ENCODE measurements at regions not wholly inside any gene's neighbourhood (a gene's known extent, or its start where the extent isn't known, plus 50 kb on each side); places are given as distances from the start of the nearest gene placed in this dataset.

DNA sequence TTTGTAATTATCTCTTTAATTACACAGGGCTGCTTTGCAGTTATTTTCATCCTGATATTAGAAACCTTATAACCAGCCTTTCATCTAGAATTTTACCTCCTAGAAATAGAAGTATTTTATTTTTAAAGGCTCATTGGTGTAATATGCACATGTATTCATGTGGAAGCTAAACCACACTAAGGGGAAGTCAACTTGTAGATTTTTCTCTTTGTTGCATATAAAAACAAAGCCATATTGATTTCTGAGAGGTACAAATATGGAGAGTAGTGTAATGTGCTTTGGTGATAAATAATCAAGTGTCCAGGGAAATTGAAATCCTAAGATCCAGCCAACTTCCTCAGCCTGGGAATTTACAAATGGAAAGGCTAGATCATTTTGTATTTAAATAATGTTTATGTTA is 301.2 kb downstream of the LRATD1 start:
- H3K9me3 ChIP-seq (ENCODE audit: control insufficient read depth in 2 of 2, low read length in 2 of 2): no peaks in the 10 kb centered on the region
- H3K36me3 ChIP-seq (ENCODE audit: control insufficient read depth in 2 of 2, insufficient read depth in 2 of 2, low read length in 2 of 2): no peaks in the 10 kb centered on the region
- no peaks in the 10 kb centered on the region for H3K4me1 ChIP-seq (ENCODE audit: control insufficient read depth, insufficient read depth, low read length)
- H3K27ac ChIP-seq (ENCODE audit: low read length): no peak overlapping the region
- H3K27me3 ChIP-seq (ENCODE audit: control insufficient read depth in 1 of 2, insufficient read depth in 2 of 2, low read length in 2 of 2): no peaks in the 10 kb centered on the region
- H3K9ac ChIP-seq (ENCODE audit: low read length in 2 of 2): no peak overlapping the region
- H3K4me3 ChIP-seq (ENCODE audit: low read length in 2 of 2): no peak overlapping the region

DNA sequence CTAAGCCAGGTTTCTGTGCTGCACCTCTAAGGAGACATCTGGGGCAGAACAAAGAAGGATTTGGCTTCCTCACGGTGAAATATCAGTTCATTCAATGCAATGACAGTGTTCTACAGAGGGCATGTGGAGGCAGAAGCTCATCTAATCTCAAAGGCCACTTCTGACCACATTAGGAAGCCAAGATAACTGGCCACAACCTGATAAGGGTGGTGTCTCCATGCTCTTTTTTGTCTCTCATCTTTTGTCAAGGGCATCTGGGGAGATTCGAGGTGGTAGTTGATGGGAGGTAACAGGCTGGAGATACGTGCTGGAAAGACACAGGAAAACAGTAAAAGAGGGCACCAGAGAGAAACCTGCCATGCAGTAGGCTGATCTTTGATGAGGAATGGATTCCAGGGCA is 303.9 kb downstream of the LRATD1 start:
- Histone ChIP-seq H3K27ac (ENCODE audit: low read length) (no peak overlapping the region), H3K36me3 (ENCODE audit: control insufficient read depth in 2 of 2, insufficient read depth in 2 of 2, low read length in 2 of 2) (no peaks in the 10 kb centered on the region), H3K4me1 (ENCODE audit: control insufficient read depth, insufficient read depth, low read length) (peaks cover 8% of the 10 kb centered on the region), H3K27me3 (ENCODE audit: control insufficient read depth in 1 of 2, insufficient read depth in 2 of 2, low read length in 2 of 2) (no peaks in the 10 kb centered on the region), H3K9me3 (ENCODE audit: control insufficient read depth in 2 of 2, low read length in 2 of 2) (no peaks in the 10 kb centered on the region), H3K9ac (ENCODE audit: low read length in 2 of 2) (no peak overlapping the region), H3K4me3 (ENCODE audit: low read length in 2 of 2) (no peak overlapping the region)

DNA sequence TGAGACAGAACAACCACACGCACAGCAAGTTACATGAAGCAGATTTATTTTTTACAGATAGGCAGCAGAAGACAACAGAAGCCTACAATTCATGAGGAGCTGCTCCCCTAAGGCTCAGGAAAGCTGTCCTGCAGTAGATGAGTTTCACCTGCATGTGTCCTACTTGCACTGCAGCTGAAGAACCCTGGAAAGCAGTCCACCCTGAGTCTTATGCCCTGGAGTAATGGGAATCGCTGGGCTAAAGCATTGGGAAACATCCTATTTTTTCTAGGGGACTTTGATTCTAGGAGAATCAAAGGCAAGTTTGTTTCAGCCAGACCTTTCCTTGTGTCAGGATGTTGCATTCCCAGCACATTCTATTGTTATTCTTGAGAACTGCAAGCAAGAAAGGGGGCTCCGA is 304.8 kb downstream of the LRATD1 start:
- no peak overlapping the region for H3K4me3 ChIP-seq (ENCODE audit: low read length in 2 of 2)
- no peaks in the 10 kb centered on the region for H3K36me3 ChIP-seq (ENCODE audit: control insufficient read depth in 2 of 2, insufficient read depth in 2 of 2, low read length in 2 of 2)

DNA sequence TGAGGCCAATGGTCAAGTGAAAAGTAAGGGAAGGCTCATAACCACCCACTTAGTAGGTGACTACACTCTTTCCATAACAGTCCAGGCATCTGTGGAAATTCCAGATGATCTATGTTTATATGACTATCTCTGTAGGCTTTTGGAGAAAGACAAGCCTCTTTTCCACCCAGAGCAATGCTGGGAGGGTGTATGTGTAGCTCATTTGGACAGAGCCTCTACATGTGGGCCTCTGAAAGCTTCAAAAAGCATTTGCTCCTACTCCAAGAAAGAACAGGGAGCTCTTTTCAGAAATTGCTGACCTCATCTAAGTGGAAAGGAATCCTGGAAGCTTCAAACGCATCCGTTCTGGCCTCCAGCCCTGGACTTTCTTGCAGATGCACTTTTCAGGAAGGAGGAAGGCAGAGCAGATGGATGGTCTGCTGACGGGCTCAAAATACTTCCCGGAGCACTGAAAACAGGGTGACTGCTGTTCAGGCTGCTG is 308.7 kb downstream of the LRATD1 start:
- no peak overlapping the region for H3K9ac ChIP-seq (ENCODE audit: low read length in 2 of 2)
- H3K36me3 ChIP-seq (ENCODE audit: control insufficient read depth in 2 of 2, insufficient read depth in 2 of 2, low read length in 2 of 2): no peaks in the 10 kb centered on the region
- H3K9me3 ChIP-seq (ENCODE audit: control insufficient read depth in 2 of 2, low read length in 2 of 2): peaks cover 0 to 3% of the 10 kb centered on the region in 2 donors
- no peak overlapping the region for H3K4me3 ChIP-seq (ENCODE audit: low read length in 2 of 2)
- H3K4me1 ChIP-seq (ENCODE audit: control insufficient read depth, insufficient read depth, low read length): peaks cover 9% of the 10 kb centered on the region
- no peaks in the 10 kb centered on the region for H3K27me3 ChIP-seq (ENCODE audit: control insufficient read depth in 1 of 2, insufficient read depth in 2 of 2, low read length in 2 of 2)
- no peak overlapping the region for H3K27ac ChIP-seq (ENCODE audit: low read length)

More for the DNA sequence above, 304.8 kb downstream of the LRATD1 start:
- Histone ChIP-seq H3K27me3 (ENCODE audit: control insufficient read depth in 1 of 2, insufficient read depth in 2 of 2, low read length in 2 of 2) (no peaks in the 10 kb centered on the region), H3K4me1 (ENCODE audit: control insufficient read depth, insufficient read depth, low read length) (peaks cover 9% of the 10 kb centered on the region), H3K9me3 (ENCODE audit: control insufficient read depth in 2 of 2, low read length in 2 of 2) (no peaks in the 10 kb centered on the region), H3K27ac (ENCODE audit: low read length) (no peak overlapping the region), H3K9ac (ENCODE audit: low read length in 2 of 2) (no peak overlapping the region)

DNA sequence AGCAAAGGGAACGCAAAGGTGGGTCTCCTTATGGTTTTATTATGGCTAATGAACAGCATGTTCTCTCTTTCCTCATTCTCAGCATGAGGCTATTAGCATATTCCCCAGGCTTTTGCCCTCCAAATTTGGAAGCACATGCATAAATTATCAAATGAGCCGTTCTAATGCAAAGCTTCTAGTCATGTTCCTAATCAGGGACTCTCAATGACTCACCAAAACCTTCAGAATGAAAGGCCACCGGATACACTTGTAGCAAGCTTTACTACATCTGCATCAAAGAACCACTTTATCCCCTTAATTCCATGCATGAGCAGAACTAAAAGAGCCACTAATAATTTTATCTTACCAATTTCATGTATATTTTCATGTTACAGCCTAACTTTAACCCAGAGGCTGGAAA is 310.5 kb downstream of the LRATD1 start:
- Histone ChIP-seq H3K4me3 (ENCODE audit: low read length in 2 of 2) (no peak overlapping the region), H3K27me3 (ENCODE audit: control insufficient read depth in 1 of 2, insufficient read depth in 2 of 2, low read length in 2 of 2) (no peaks in the 10 kb centered on the region), H3K36me3 (ENCODE audit: control insufficient read depth in 2 of 2, insufficient read depth in 2 of 2, low read length in 2 of 2) (no peaks in the 10 kb centered on the region), H3K9ac (ENCODE audit: low read length in 2 of 2) (no peak overlapping the region), H3K9me3 (ENCODE audit: control insufficient read depth in 2 of 2, low read length in 2 of 2) (peaks cover 0 to 3% of the 10 kb centered on the region in 2 donors), H3K4me1 (ENCODE audit: control insufficient read depth, insufficient read depth, low read length) (peaks cover 9% of the 10 kb centered on the region), H3K27ac (ENCODE audit: low read length) (no peak overlapping the region)

DNA sequence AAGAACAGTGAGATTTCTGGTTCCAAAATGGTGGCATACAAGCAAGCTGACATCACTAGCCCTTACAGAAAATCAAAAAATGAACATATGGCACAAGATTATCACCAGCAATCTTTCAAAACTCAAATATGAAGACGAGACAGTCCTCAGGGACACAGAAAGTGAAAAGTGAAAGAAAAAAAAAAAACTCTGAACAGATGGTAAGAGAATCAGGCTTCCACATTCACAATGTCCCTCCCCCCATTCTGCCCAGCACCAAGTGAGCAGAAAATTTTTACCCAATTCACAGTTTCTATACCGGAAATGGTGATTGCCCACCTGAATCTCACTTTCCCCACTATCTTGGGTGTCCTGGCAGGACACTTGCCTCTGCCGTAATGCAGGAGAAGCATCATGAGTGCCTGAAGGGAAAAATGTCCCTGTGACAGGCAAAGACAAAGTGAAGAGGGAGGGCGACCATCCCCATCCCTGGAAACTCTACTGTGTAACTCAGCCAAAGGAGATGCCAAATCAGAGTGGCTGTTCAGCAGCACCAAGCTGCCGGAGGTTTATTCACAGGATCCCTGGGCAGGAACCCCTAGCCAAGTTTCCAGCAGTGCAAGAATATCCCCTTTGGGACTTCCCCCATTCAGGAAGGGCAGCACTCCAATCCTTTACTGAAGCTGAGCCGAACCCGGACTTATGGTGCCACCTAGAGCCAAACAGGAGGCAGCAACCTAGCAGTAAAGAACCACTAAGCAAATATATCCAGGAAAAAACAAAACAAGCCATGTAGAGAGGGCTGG is 312.2 kb downstream of the LRATD1 start:
- no peaks in the 10 kb centered on the region for H3K36me3 ChIP-seq (ENCODE audit: control insufficient read depth in 2 of 2, insufficient read depth in 2 of 2, low read length in 2 of 2)

DNA sequence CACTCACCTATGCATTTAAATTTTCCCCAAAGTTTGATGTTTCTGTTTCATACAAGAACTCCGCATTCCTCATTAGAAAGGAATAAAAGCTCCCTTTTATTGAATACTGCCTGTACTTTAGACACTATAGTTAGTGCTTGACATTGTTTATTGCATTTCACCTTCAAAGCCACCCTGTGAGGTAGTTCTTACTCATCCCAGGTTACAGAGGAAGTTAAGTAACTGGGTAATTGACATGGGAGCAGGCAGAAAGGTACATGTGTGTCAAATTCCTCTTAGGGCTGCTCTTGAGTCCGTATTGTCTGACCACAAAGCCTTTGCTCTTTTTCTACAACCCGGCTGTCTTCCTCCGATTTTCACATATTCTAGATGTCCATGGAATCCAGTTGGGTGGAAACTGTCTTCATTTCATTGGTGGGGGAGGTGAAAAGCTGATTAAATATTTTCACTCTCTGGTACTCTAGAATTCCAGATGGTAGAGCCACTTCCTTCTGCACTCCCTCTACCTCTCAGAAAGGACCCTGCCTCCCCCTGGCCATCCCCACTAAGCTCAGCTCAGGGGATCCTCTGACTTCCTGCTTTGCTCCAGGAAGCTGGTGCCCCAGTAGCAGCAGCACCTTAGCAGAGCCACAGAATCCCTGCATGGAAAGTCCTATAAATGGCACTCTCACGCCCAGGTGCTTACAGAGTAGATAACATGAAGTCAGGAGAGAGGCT is 319.2 kb downstream of the LRATD1 start:
- no peak overlapping the region for H3K27ac ChIP-seq (ENCODE audit: low read length)
- H3K27me3 ChIP-seq (ENCODE audit: control insufficient read depth in 1 of 2, insufficient read depth in 2 of 2, low read length in 2 of 2): no peaks in the 10 kb centered on the region
- no peaks in the 10 kb centered on the region for H3K9me3 ChIP-seq (ENCODE audit: control insufficient read depth in 2 of 2, low read length in 2 of 2)
- no peak overlapping the region for H3K9ac ChIP-seq (ENCODE audit: low read length in 2 of 2)
- no peak overlapping the region for H3K4me3 ChIP-seq (ENCODE audit: low read length in 2 of 2)
- no peaks in the 10 kb centered on the region for H3K36me3 ChIP-seq (ENCODE audit: control insufficient read depth in 2 of 2, insufficient read depth in 2 of 2, low read length in 2 of 2)
- H3K4me1 ChIP-seq (ENCODE audit: control insufficient read depth, insufficient read depth, low read length): no peaks in the 10 kb centered on the region

More for the DNA sequence above, 312.2 kb downstream of the LRATD1 start:
- Histone ChIP-seq H3K27me3 (ENCODE audit: control insufficient read depth in 1 of 2, insufficient read depth in 2 of 2, low read length in 2 of 2) (no peaks in the 10 kb centered on the region), H3K27ac (ENCODE audit: low read length) (no peak overlapping the region), H3K9me3 (ENCODE audit: control insufficient read depth in 2 of 2, low read length in 2 of 2) (peaks cover 0 to 3% of the 10 kb centered on the region in 2 donors), H3K9ac (ENCODE audit: low read length in 2 of 2) (no peak overlapping the region), H3K4me1 (ENCODE audit: control insufficient read depth, insufficient read depth, low read length) (peaks cover 9% of the 10 kb centered on the region), H3K4me3 (ENCODE audit: low read length in 2 of 2) (no peak overlapping the region)

DNA sequence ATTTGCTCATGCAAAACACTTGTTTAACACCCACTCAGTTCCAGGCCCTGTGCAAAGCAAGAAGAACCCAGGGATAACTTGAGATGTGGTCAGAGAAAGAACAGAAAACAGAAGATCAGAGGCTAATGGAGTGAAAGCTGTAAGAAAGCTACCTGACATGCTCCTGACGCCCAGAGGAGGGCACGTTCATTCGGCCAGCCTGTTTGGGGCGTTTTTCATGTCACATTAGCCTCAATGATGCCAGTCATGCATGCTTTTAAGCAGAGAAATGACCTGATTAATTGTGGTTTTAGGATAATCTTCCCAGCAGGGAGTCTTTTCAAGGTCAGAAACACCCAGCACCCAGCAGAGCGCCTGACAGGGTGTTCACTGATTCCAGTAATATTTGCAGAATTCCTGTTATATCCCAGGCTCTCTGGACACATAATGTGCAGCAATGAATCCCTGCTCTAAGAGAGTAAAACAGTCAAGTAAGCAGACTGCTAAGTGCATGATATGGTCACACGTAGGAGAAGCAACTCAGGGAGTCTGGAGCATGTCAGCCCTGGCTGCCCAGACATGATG is 320.0 kb downstream of the LRATD1 start:
- no peak overlapping the region for H3K9ac ChIP-seq (ENCODE audit: low read length in 2 of 2)
- no peaks in the 10 kb centered on the region for H3K4me1 ChIP-seq (ENCODE audit: control insufficient read depth, insufficient read depth, low read length)
- no peaks in the 10 kb centered on the region for H3K9me3 ChIP-seq (ENCODE audit: control insufficient read depth in 2 of 2, low read length in 2 of 2)
- H3K4me3 ChIP-seq (ENCODE audit: low read length in 2 of 2): no peak overlapping the region
- H3K27me3 ChIP-seq (ENCODE audit: control insufficient read depth in 1 of 2, insufficient read depth in 2 of 2, low read length in 2 of 2): no peaks in the 10 kb centered on the region
- H3K36me3 ChIP-seq (ENCODE audit: control insufficient read depth in 2 of 2, insufficient read depth in 2 of 2, low read length in 2 of 2): no peaks in the 10 kb centered on the region
- no peak overlapping the region for H3K27ac ChIP-seq (ENCODE audit: low read length)

DNA sequence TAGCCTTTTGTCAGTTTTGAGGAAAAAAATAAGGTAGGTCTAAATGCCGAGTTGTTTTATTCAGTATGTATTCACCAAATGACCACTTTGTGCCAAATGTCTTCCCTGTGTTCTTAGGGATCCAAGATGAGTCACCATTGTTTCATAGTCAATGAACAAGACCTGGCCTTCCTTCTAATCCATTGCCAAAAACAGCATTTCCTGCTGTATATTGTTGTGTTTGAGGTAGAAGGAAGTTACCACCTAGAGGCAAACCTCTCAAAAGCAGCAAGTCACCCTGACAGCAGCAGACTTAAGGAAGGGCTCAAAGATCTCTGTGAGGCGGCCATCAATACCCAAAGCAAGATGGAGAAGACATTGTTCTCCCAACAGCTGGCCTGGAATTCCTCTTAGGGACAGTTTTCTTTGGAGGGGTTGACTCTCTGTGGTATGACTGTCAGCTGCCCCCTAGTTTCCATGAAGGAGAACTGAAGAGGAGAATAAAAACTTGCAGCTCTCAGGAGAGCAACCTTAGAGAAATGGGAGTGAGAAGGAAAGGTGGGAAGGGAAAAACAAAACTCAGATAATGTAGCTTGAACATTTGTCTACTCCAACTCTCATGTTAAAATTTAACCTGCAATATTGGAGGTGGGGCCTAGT is 328.3 kb downstream of the LRATD1 start:
- no peaks in the 10 kb centered on the region for H3K27me3 ChIP-seq (ENCODE audit: control insufficient read depth in 1 of 2, insufficient read depth in 2 of 2, low read length in 2 of 2)
- no peaks in the 10 kb centered on the region for H3K4me1 ChIP-seq (ENCODE audit: control insufficient read depth, insufficient read depth, low read length)
- peaks cover 0 to 2% of the 10 kb centered on the region in 2 donors for H3K9me3 ChIP-seq (ENCODE audit: control insufficient read depth in 2 of 2, low read length in 2 of 2)
- H3K9ac ChIP-seq (ENCODE audit: low read length in 2 of 2): no peak overlapping the region
- no peak overlapping the region for H3K27ac ChIP-seq (ENCODE audit: low read length)
- H3K36me3 ChIP-seq (ENCODE audit: control insufficient read depth in 2 of 2, insufficient read depth in 2 of 2, low read length in 2 of 2): no peaks in the 10 kb centered on the region
- no peak overlapping the region for H3K4me3 ChIP-seq (ENCODE audit: low read length in 2 of 2)

DNA sequence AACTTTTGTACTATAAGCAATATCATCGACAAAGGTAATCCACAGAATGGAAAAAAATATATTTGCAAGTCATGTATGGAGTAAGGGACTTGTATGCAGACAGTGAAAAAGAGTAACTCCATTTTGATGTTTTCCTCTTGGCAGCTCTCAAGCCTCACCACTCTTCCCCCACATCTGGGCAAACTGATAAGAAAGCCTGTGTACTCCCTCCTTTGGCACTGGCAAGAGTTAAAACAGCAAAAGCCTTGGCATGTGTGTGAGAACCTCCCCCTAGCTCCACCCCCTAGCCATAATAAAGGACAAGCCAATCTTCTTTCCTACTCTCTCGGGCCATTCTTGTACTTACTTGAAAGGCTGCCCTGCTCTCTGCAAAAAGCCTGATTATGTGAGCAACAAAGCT is 335.2 kb downstream of the LRATD1 start:
- Histone ChIP-seq H3K27ac (ENCODE audit: low read length) (no peak overlapping the region), H3K36me3 (ENCODE audit: control insufficient read depth in 2 of 2, insufficient read depth in 2 of 2, low read length in 2 of 2) (no peaks in the 10 kb centered on the region), H3K4me3 (ENCODE audit: low read length in 2 of 2) (no peak overlapping the region), H3K9ac (ENCODE audit: low read length in 2 of 2) (no peak overlapping the region), H3K4me1 (ENCODE audit: control insufficient read depth, insufficient read depth, low read length) (no peaks in the 10 kb centered on the region), H3K27me3 (ENCODE audit: control insufficient read depth in 1 of 2, insufficient read depth in 2 of 2, low read length in 2 of 2) (no peaks in the 10 kb centered on the region), H3K9me3 (ENCODE audit: control insufficient read depth in 2 of 2, low read length in 2 of 2) (peaks cover 0 to 4% of the 10 kb centered on the region in 2 donors)
